NCI-H2227 treated with DMSO at 0.1 percent for 48 hours (cell line): ENCODE measurements at regions not wholly inside any gene's neighbourhood (a gene's known extent, or its start where the extent isn't known, plus 50 kb on each side); places are given as distances from the start of the nearest gene placed in this dataset.

Source experiments
- DNase-seq: peaks from one replicate; lab custom pipeline; 2025; lab: John Stamatoyannopoulos, UW

DNA sequence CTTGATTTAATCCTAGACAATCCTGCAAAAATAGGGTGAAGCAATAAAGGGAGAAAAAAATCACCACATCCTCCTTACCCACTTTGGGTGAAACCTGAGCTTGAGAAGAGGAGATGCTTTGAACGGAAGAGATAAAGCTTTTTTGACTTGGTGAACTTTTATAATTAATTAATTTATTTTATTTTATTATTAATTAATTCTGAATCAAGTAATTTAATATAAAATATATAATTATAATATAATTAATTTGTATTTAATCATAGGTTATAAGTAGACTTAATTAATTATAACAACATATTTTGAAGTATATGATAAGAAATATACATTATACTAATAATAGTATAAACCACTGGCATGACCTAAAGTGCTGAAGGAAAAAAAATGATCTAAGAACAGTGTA lies 2164.8 kb downstream of the LRRC4C start:
- no peak for DNase-seq

DNA sequence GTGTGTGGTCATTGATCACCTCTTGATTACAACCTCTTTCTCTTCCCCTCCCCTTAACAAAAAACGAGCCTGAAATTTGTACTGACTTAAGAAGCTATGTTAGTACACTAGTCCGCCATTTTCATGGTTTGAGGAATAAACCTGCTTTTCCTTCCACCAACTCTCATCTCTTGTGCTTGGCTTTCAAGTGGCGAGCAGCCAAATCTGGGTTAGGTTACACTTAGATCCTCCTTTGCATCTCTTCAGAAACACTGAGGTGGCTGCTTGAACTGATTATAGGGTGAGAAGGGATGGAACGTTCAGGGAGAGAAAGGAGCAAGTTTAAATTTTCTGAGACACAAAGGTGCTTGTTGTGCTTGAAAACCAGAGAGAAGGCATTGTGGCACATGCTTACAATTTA lies 2171.4 kb downstream of the LRRC4C start:
- DNase-seq = peak; percentile 91

DNA sequence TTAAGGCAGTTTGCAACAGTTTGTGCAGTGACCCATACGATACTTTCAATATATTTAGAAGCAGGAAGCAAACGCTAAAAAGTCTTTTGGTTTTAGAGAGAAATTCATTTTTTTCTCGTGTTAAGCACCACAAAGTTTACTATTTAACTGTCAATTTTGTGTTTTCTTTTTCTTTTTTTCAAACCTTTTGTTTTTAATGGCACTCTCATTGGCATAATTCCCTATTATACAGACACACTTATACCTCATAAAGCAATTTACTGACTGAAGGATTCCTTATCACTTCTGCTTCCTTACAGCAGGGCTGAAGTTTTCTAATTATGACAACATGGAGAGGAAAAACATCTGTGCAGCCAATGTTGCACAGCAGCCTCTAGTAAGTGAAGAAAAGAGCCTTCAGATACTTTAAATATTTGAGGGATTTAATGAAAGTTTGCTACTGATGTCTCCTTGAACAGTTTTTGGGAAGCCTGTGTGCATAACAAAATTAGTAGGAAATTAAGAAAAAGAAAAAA lies 2191.2 kb downstream of the LRRC4C start:
- DNase-seq = no peak

GRCh38 chr11:39255648-39256047 lies 2203.8 kb downstream of the LRRC4C start:
- DNase-seq = no peak

GRCh38 chr11:39249566-39250365 lies 2209.7 kb downstream of the LRRC4C start:
- DNase-seq = no peak

DNA sequence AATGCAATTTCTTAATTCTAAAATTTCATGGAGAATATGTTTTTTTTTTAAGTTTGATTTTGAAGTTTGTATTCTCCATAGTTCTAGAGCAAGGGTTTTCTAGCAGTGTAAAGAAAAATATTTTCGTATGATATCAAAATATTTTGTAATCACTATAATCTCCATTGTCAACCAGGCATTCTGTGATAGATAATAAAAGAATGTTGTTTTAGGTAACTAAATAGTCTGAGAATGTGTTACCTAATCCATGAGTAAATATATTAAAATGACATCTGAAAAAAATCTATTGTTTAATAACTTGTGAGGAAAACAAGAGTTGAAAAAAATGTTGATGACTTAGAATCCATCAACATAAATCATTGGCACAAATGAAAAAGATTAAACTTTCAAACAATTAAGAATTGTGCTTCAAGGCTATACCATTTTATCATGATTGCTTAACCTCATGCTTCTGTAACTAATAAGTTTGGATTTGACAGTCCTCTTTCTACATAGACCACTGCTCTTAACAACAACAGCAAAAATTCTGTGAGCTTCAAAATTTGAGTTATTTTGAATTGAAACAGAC lies 2211.8 kb downstream of the LRRC4C start:
- DNase-seq = no peak

- DNase-seq = no peak
Measured at GRCh38 chr11:39239553-39239952, 2219.9 kb downstream of the LRRC4C start.

GRCh38 chr11:39236916-39237315 lies 2222.5 kb downstream of the LRRC4C start:
- no peak for DNase-seq

- no peak for DNase-seq
Measured at GRCh38 chr11:39221550-39222138, 2237.8 kb downstream of the LRRC4C start.

- no peak for DNase-seq
Measured at GRCh38 chr11:39220501-39221230, 2238.8 kb downstream of the LRRC4C start.

- no peak for DNase-seq
Measured at GRCh38 chr11:39220069-39220468, 2239.4 kb downstream of the LRRC4C start.

- peak; percentile 24 for DNase-seq
Measured at GRCh38 chr11:39209981-39210380, 2249.5 kb downstream of the LRRC4C start.

GRCh38 chr11:39205236-39205995 lies 2254.0 kb downstream of the LRRC4C start:
- no peak for DNase-seq

GRCh38 chr11:39192671-39193070 lies 2266.8 kb downstream of the LRRC4C start:
- no peak for DNase-seq

DNA sequence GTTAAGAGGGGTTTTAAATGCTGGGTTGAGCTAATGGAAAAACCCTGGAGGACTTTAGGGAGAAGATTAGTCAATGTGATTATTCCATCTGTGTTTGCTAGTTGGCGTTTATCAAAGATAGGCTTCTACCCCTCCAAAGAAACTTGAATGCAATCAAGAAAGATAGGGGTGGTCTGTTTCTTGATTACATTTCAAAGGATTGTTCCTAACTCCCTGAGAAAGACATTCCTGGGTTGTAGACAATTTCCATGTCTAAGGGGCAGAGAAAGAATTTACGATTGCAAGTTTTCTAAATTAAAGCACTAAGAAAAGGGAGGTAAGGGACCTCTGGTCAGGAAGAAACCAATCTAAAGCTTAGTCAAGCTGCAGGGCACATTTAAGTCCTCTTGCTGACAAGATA lies 2268.7 kb downstream of the LRRC4C start:
- DNase-seq = no peak

DNA sequence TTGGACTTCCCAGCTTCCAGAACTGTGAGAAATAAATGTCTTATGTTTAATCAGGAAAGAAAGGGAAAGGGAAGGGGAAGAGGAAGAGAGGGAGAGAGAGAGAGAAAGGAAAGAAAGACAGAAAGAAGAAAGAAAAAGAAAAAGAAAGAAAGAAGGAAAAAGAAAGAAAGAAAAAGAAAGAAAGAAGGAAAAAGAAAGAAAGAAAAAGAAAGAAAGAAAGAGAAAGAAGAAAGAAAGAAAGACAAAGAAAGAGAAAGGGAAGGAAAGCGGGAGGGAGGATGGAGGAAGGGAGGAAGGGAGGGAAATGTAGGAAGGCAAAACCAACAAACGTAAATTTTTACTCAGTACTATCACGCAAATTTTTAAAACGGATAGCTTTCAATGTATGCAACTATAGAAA lies 2281.8 kb downstream of the LRRC4C start:
- no peak for DNase-seq

DNA sequence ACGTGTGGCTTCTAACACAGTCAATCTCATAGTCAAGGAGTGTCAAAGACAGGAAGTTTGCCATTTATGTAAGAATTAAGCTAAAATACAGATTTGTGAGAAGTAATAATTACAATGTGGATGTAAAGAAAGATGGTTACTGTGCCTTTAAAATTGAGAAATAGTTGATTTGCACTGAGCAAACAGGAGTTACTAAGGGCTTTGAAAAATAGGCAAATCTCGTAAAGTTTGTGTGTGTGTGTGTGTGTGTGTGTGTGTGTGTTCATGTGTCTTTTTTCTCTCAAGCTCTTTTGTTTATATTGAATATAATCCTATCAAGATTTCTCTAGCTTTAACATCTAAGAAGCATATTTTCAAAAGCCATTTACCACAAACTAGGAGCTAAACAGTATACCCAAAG lies 2284.5 kb downstream of the LRRC4C start:
- DNase-seq = no peak

DNA sequence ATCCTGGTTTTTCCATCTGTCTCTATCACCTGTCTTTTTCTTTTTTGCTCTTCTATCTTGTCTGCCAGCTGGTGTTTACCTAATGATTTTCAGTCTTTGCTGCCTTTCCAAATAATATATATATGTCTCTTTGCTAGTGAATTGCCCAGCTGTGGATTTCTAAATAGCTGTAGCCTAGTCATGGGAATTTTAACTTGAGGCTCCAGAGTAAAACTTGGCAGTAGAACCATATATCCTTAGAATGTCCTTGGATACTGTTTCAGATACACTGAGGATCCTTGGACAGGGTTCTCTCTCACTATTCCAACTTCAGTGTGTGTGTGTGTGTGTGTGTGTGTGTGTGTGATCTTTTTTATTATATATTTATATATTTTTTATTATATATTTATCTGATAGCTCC lies 2285.3 kb downstream of the LRRC4C start:
- no peak for DNase-seq

DNA sequence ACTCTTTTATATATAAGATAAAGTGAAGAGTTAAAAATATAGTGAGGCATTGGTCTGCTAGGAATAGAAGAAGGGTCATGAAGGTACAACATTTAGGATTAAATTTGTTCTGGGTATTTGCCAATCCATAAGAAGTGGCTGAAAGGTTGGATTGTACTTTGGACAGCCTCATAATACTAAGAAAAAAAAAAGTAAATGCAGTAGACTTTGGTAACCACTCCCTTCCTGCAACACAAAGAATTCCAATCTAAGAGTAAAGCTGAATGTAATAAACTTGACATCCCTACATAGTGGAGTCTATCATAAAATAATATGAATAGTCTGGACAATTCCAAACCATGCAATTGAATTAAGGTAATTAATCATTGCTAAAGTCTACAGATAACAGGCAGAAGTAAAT lies 2294.4 kb downstream of the LRRC4C start:
- DNase-seq = no peak

DNA sequence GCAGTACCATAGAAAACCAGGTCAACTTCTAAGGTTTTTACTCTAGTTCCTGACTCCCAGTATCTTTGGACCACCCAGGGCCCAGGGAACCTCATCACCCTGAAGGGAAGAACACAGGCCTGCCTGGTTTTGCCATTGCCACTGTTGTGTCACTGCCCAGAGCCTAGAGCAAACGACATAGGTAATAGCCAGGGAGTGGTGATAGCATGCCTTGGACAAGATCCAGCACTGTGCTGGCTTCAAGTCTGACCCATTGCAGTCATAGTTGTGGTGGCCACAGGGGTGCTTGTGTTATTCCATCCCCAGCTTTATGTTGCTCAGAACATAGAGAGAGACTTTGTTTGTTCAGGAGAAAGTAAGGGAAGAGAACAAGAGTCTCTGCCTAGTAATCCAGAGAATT lies 2310.2 kb downstream of the LRRC4C start:
- no peak for DNase-seq

- no peak for DNase-seq
Measured at GRCh38 chr11:39145346-39145745, 2314.1 kb downstream of the LRRC4C start.
